SK-N-MC (cell line): ENCODE measurements at regions not wholly inside any gene's neighbourhood (a gene's known extent, or its start where the extent isn't known, plus 50 kb on each side); places are given as distances from the start of the nearest gene placed in this dataset.

Source experiments
- DNase-seq: peaks from one replicate; pipeline ENCODE4 v3.0.0-alpha.2; 2011; ENCODE audit warnings: low read depth, low spot score
- H3K27ac ChIP-seq: fragments of 200-600 bp; sonication (generic); 2 replicates; pipeline ENCODE4 v1.5.1; 2016; ENCODE audit warnings: mixed run types
- H3K36me3 ChIP-seq: fragments of 200-600 bp; sonication (generic); 2 replicates; pipeline ENCODE4 v1.6.1; 2017; ENCODE audit warnings: antibody characterized with exemption, low read length, mixed read lengths; ENCODE audit not compliant: insufficient read depth
- H3K4me3 ChIP-seq: fragments of 200-600 bp; sonication (generic); 2 replicates; pipeline ENCODE4 v1.5.1; 2016
- H3K9ac ChIP-seq: fragments of 200-600 bp; sonication (generic); 2 replicates; pipeline ENCODE4 v1.8.0; 2017; ENCODE audit warnings: mixed run types, mixed read lengths; ENCODE audit not compliant: insufficient read length
- H3K9me3 ChIP-seq: fragments of 200-600 bp; sonication (generic); 2 replicates; pipeline ENCODE4 v1.6.1; 2017; ENCODE audit warnings: low read depth, mild to moderate bottlenecking, antibody characterized with exemption, low read length, moderate library complexity, mixed read lengths
- EZH2 ChIP-seq: fragments of 200-600 bp; sonication (generic); IDR thresholded peaks from one replicate; pipeline ENCODE4 v1.6.1; 2017; ENCODE audit warnings: antibody characterized with exemption
- FOXP2 ChIP-seq: optimal IDR thresholded peaks from 2 replicates; pipeline ENCODE3; 2011; ENCODE audit warnings: mild to moderate bottlenecking, moderate library complexity; ENCODE audit not compliant: insufficient read depth; ENCODE audit errors: extremely low read length, control extremely low read depth
- POLR2AphosphoS5 ChIP-seq: IDR thresholded peaks from 2 replicates; pipeline ENCODE4 v1.6.1; 2012; ENCODE audit warnings: mild to moderate bottlenecking, low read depth, low read length, borderline replicate concordance

DNA sequence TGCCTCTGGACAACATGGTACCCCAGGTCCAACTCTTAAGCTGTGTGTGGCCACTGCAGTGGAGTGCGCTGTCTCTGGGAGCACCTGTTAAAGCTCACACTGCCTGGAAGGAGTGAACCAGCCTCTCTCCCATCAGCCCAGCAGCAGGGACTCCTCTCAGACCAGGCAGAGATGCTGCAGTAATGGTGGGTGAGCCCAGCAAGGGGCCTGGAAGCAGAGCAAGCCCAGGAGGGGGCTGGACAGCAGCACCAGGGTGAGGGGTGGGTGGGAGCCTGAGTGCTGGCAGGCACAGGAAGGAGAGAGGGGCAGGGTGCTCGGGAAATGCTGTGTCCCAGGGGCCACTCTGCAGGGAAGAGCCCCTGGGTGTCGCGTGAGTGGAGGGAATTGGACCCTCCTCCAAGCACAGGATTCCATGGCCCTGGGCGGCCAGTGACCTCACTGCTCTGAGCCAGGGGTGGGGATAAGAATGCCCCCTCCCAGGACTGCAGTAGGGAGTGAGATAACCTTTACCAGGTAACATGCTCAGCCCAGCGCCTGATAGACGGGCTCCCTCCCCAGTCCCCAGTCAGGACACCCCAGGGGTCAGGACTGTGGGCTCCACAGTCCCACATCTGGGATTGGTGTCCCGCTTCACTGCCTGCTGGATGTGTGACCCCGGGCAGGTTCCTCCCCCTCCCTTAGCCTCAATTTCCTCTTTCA is 313.1 kb downstream of the MATN1 start:
- no peaks in the 10 kb centered on the region for H3K9me3 ChIP-seq
- H3K36me3 ChIP-seq = no peaks in the 10 kb centered on the region
- H3K27ac ChIP-seq = no peak overlapping the region
- no peak overlapping the region for H3K4me3 ChIP-seq
- DNase-seq = no peak
- H3K9ac ChIP-seq = no peak overlapping the region
- TF ChIP-seq POLR2AphosphoS5 = no peak

DNA sequence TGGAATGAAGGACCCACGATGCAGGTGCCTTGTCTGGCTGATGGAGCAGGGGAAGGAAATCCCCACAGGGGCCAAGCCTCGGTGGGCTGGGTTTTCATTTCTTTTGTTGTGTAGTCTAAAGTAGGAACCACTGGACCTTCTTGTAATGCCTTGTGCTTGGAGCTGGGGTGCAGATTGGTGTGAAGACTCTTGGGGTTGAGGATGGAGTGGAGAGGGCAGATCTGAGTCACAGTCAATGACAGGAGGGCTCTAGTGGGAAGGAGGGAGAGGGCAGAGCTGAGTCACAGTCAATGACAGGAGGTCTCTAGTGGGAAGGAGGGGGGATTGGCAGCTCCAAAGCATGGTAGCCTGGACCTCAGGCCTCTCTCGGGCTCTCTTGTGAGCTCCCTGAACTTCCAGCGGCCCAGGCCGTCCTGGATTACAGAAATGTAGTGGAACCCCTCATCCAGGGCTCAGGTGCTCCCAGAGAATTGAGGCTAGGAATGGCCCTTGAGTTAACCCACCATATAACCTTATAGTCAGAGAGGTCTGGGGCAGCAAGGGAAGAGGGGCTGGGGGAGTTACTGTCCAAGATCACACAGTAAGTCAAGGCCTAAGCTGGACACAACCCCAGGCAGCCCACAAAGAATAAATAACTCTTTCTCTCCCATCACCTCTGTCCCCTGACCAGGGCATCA is 313.8 kb downstream of the MATN1 start:
- TF ChIP-seq POLR2AphosphoS5 (no peak), EZH2 (no peak), FOXP2 (no peak)

DNA sequence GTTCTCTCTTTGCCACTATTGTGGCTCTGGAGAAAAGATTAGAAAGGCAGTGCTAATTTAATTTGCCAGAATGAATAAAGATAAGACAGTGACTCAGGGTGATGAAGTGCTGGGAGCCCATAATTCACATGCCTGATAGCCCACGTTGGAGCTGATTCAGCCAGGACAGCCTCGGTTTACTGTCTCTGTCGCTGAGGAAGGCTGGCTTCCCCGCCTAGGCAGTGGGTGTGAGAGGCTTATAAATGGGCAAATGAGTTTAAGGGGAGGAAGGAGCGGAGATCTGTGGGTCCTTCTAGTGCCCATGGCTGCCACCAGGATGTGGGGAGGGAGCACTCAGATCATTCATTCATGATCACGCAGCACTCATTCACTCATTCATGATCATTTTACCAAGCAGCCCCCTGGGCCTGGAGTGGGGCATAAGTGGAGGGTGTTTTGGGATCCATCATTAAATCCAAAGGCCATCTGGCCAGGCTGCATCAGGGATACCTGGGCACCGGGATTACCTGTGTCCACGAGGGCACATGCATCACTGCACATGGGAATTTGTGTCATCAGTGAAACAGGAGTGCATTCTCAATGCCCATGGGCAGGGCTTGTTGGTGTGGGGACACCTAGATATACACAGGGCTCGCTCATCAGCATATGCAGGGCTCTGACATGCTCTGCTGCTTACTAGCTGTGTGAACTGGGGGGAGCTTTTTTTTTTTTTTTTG is 315.4 kb downstream of the MATN1 start:
- no peak overlapping the region for H3K9ac ChIP-seq
- H3K9me3 ChIP-seq = no peaks in the 10 kb centered on the region
- no peak overlapping the region for H3K4me3 ChIP-seq
- DNase-seq = no peak
- no peaks in the 10 kb centered on the region for H3K36me3 ChIP-seq
- TF ChIP-seq EZH2 = no peak
- TF ChIP-seq POLR2AphosphoS5 = no peak
- no peak for TF ChIP-seq FOXP2
- no peak overlapping the region for H3K27ac ChIP-seq

More for the DNA sequence above, 313.8 kb downstream of the MATN1 start:
- Histone ChIP-seq H3K4me3 (no peak overlapping the region), H3K9ac (no peak overlapping the region), H3K27ac (no peak overlapping the region), H3K9me3 (no peaks in the 10 kb centered on the region), H3K36me3 (no peaks in the 10 kb centered on the region)
- no peak for DNase-seq

DNA sequence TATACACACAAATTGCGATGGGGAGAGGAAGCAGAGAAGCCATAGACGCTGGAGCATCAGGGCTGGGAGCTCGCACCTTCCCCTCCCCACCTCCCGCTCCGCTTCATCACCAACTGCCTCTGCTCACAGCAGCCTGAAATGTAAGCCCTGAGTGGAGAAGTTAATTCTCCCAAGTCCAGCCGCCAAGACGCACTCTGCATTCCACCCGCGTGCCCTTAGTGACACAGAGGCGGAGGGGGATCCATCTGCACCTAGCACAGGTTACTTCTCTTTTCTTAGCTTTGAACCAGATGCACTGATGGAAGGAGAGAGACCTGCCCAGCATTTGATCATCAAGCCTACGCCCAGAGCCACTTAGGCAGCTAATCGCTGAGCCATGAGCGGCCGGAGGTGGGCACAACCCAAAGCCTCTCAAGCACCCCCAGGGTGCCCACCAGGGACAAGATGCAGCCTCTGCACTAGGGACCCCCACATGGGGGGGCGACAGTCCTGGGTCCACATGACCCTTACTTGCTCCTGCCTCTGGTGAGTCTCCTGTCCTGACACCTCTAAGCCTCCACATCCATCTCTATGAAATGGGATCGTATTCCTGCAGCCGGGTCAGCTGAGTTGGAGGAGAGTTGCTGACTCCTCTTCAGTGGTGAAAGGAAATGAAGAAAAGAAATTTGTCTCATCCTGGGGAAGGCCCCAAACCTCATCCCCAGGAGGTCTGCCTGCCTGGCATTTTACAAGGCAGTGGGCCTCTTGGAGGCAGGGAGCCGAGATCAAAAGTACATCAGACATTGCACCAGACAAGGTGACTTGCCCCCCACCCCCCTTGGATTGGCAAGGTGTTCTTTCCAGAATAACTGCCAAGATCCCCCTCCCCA is 316.2 kb downstream of the MATN1 start:
- Histone ChIP-seq H3K9me3 (no peaks in the 10 kb centered on the region), H3K36me3 (no peaks in the 10 kb centered on the region), H3K9ac (no peak overlapping the region), H3K4me3 (no peak overlapping the region), H3K27ac (no peak overlapping the region)
- no peak for DNase-seq
- TF ChIP-seq FOXP2 = no peak
- no peak for TF ChIP-seq EZH2
- TF ChIP-seq POLR2AphosphoS5 = no peak

DNA sequence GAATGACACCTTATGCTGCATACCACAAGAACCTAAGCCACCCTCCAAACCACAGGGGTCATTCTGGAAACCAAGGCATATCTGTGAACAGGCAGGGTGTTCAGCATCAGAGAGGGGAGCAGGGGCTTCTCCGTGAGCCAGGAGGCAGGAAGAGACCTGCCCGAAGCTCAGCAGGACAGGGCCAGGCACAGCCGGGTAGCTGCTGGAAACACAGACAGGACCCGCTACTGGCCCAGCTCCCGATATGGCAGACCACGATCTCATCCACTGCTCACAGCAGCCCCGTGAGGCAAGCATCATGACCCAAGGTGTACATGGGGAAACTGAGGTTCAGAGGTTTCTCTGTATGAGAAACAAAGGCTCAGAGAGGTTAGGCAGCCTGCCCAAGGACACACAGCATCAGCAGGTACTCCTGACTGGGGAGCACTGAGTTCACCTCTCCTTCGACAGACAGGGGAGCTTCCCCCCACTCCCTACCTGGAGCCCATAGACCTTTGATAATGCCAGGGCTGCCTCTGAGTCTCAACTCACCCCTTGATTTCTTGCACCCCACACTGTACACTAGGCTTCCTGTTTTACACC is 317.7 kb downstream of the MATN1 start:
- DNase-seq = no peak
- no peak overlapping the region for H3K9ac ChIP-seq
- H3K27ac ChIP-seq = no peak overlapping the region
- no peak for TF ChIP-seq FOXP2
- no peak for TF ChIP-seq POLR2AphosphoS5
- no peak for TF ChIP-seq EZH2
- H3K36me3 ChIP-seq = no peaks in the 10 kb centered on the region
- no peak overlapping the region for H3K4me3 ChIP-seq
- no peaks in the 10 kb centered on the region for H3K9me3 ChIP-seq

DNA sequence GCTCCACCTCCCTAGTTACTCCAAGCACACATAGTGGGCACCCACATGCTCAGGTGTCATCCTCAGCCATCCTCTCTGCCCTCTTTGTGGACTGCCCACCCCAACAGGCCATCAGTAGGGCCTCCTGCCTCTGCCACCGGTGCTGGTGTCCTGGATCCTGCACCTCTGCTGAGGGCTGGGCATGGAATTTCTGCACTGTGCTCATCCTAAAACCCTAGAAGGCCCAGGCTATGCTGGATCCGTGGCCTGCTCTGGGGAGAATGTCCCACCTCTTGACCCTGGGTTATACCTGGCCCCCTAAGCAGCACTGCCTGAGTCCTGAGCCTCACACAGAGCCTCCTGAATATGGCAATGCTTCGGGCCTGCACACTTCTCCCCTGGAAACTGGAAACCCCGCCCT is 318.3 kb downstream of the MATN1 start:
- DNase-seq = no peak
- Histone ChIP-seq H3K9ac (no peak overlapping the region), H3K9me3 (no peaks in the 10 kb centered on the region), H3K36me3 (no peaks in the 10 kb centered on the region), H3K27ac (no peak overlapping the region), H3K4me3 (no peak overlapping the region)
- TF ChIP-seq POLR2AphosphoS5 = no peak
- TF ChIP-seq EZH2 = no peak
- TF ChIP-seq FOXP2 = no peak

DNA sequence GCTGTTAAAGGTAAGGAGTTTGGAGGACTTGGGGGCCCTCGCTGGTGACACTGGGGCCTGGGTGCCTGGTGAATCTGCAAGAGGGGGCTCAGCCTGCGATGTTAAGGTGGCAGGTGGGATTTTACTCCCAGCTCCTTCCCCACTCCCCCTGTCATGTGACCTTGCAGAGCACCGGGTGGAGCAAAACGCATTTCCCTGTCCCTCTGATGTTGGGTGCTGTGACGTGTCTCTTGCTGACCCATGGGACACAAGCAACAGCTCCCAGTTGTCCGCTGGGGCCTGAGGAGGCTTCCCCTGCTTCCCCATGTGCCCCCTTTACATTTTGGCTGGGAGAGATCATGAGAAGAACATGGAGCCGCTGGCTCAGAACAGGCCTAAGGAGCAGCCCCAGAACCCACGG is 319.0 kb downstream of the MATN1 start:
- no peaks in the 10 kb centered on the region for H3K36me3 ChIP-seq
- H3K9me3 ChIP-seq = no peaks in the 10 kb centered on the region
- DNase-seq = no peak
- no peak overlapping the region for H3K4me3 ChIP-seq
- H3K9ac ChIP-seq = no peak overlapping the region
- no peak overlapping the region for H3K27ac ChIP-seq
- no peak for TF ChIP-seq POLR2AphosphoS5
- no peak for TF ChIP-seq EZH2
- no peak for TF ChIP-seq FOXP2

DNA sequence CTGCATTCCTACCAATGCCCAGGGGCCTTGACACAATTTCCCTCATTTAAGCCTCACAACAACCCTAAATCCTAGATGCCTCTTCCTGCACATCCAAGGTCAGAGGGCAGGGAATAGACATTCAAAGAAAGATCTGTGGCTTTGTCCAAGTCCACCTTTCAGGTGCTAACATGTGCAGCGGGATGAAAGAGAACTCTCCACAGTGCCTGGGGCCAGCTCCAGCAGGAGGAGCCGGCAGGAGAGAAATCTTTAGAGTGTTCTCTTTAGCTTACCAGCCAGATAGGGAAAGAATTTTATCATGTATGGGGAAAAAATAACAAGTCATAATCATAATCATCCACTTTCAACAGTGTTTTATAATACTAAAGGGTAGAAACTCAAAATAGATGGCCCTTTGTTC is 319.7 kb downstream of the MATN1 start:
- TF ChIP-seq FOXP2 (no peak), EZH2 (no peak), POLR2AphosphoS5 (no peak)
- Histone ChIP-seq H3K9me3 (no peaks in the 10 kb centered on the region), H3K9ac (no peak overlapping the region), H3K36me3 (no peaks in the 10 kb centered on the region), H3K27ac (no peak overlapping the region), H3K4me3 (no peak overlapping the region)
- DNase-seq = no peak
